IMR-90 (cell line): ENCODE measurements at regions not wholly inside any gene's neighbourhood (a gene's known extent, or its start where the extent isn't known, plus 50 kb on each side); places are given as distances from the start of the nearest gene placed in this dataset.

ENCODE experiments used
- ATAC-seq: fragments of 200-7000 bp; cut with Tn5 transposase; 2 replicates; pipeline ENCODE4 v1.9.1; 2020; ENCODE audit warnings: low read depth, mild to moderate bottlenecking, moderate library complexity
- BruUV-seq: library from RNA; stranded (reverse); fragments of 400-500 nt; replicated peaks from 2 replicates; lab custom pipeline; 2021; lab: Mats Ljungman, UMichigan
- CTCF ChIA-PET: fragments of 300-600 bp; formaldehyde crosslinking; extraction: SDS; loops from one replicate; lab custom pipeline; 2021; ENCODE audit warnings: antibody characterized with exemption; lab: Yijun Ruan, JAX
- POLR2A ChIA-PET: fragments of 300-600 bp; sonication (Branson Sonifier 250); formaldehyde crosslinking; loops from one replicate; lab custom pipeline; 2022; ENCODE audit warnings: antibody characterized with exemption; ENCODE audit not compliant: unreplicated experiment; lab: Charles Lee
- DNase-seq: peaks from one replicate; pipeline ENCODE4 v3.0.0; 2013
- H2AFZ ChIP-seq: replicated peaks from 2 replicates; pipeline ENCODE3; 2013; ENCODE audit warnings: low read length, mild to moderate bottlenecking; ENCODE audit not compliant: poor library complexity
- H2AK5ac ChIP-seq: 2 replicates; pipeline ENCODE4 v1.6.1; 2013; ENCODE audit warnings: low read depth, low read length, inconsistent platforms
- H2AK9ac ChIP-seq: replicated peaks from 2 replicates; pipeline ENCODE3; 2013; ENCODE audit warnings: mild to moderate bottlenecking, low read depth, low read length, moderate library complexity; ENCODE audit not compliant: poor library complexity
- H2BK120ac ChIP-seq: 2 replicates; pipeline ENCODE4 v1.6.1; 2013; ENCODE audit warnings: low read depth, low read length, inconsistent platforms
- H2BK15ac ChIP-seq: 3 replicates; pipeline ENCODE4 v1.6.1; 2013; ENCODE audit warnings: low read depth, low read length, inconsistent platforms
- H2BK20ac ChIP-seq: 2 replicates; pipeline ENCODE4 v1.6.1; 2013; ENCODE audit warnings: low read depth, mild to moderate bottlenecking, inconsistent platforms, low read length, moderate library complexity
- H2BK5ac ChIP-seq: 2 replicates; pipeline ENCODE4 v1.6.1; 2013; ENCODE audit warnings: mild to moderate bottlenecking, low read depth, low read length, inconsistent platforms; ENCODE audit not compliant: poor library complexity, severe bottlenecking
- H3K14ac ChIP-seq: replicated peaks from 2 replicates; pipeline ENCODE4 v1.6.1; 2013; ENCODE audit warnings: low read depth, low read length, inconsistent platforms
- H3K18ac ChIP-seq: 2 replicates; pipeline ENCODE4 v1.6.1; 2013; ENCODE audit warnings: low read depth, low read length, control low read depth
- H3K23ac ChIP-seq: 2 replicates; pipeline ENCODE4 v1.6.1; 2013; ENCODE audit warnings: low read depth, low read length, inconsistent platforms
- H3K27ac ChIP-seq: 2 replicates; pipeline ENCODE4 v1.5.1; 2013; ENCODE audit warnings: mild to moderate bottlenecking, control low read depth, low read length; ENCODE audit not compliant: insufficient read depth
- H3K27me3 ChIP-seq: 2 replicates; pipeline ENCODE4 v1.6.1; 2013; ENCODE audit warnings: low read length; ENCODE audit not compliant: control insufficient read depth, insufficient read depth
- H3K36me3 ChIP-seq: 2 replicates; pipeline ENCODE4 v1.6.1; 2013; ENCODE audit warnings: low read length, mixed read lengths; ENCODE audit not compliant: control insufficient read depth, insufficient read depth
- H3K4ac ChIP-seq: 2 replicates; pipeline ENCODE4 v1.6.1; 2013; ENCODE audit warnings: low read depth, low read length, inconsistent platforms
- H3K4me1 ChIP-seq: 2 replicates; pipeline ENCODE4 v1.6.1; 2013; ENCODE audit warnings: low read length, mixed read lengths; ENCODE audit not compliant: control insufficient read depth, insufficient read depth
- H3K4me2 ChIP-seq: 2 replicates; pipeline ENCODE4 v1.6.1; 2013; ENCODE audit warnings: low read depth, mild to moderate bottlenecking, control low read depth, low read length, moderate library complexity
- H3K4me3 ChIP-seq: 2 replicates; pipeline ENCODE4 v1.5.1; 2013; ENCODE audit warnings: low read depth, mild to moderate bottlenecking, control low read depth, low read length, moderate library complexity; ENCODE audit not compliant: insufficient read depth
- H3K56ac ChIP-seq: 2 replicates; pipeline ENCODE4 v1.6.1; 2013; ENCODE audit warnings: low read length, inconsistent platforms; ENCODE audit not compliant: insufficient read depth; ENCODE audit errors: extremely low read depth
- H3K79me1 ChIP-seq, 2 experiments: 2 replicates each; pipeline ENCODE4 v1.6.1; 2013; ENCODE audit warnings: low read length in 2 of 2, inconsistent platforms in 1 of 2, low read depth in 1 of 2
- H3K9ac ChIP-seq: 2 replicates; pipeline ENCODE4 v1.6.1; 2013; ENCODE audit warnings: low read depth, low read length, control low read depth
- H3K9me1 ChIP-seq: 2 replicates; pipeline ENCODE4 v1.6.1; 2013; ENCODE audit warnings: low read length, inconsistent platforms; ENCODE audit not compliant: insufficient read depth
- H3K9me3 ChIP-seq: 2 replicates; pipeline ENCODE4 v1.6.1; 2013; ENCODE audit warnings: low read length; ENCODE audit not compliant: control insufficient read depth, insufficient read depth
- H4K20me1 ChIP-seq: 2 replicates; pipeline ENCODE4 v1.6.1; 2013; ENCODE audit warnings: low read length, inconsistent platforms; ENCODE audit not compliant: insufficient read depth
- H4K5ac ChIP-seq: 2 replicates; pipeline ENCODE4 v1.6.1; 2013; ENCODE audit warnings: mild to moderate bottlenecking, low read depth, low read length, control low read depth
- H4K8ac ChIP-seq, 2 experiments: 2 replicates each; pipeline ENCODE4 v1.6.1; 2013; ENCODE audit warnings: low read depth in 2 of 2, low read length in 2 of 2, control low read depth in 1 of 2, inconsistent platforms in 1 of 2
- H4K91ac ChIP-seq: 2 replicates; pipeline ENCODE4 v1.6.1; 2013; ENCODE audit warnings: low read depth, low read length, inconsistent platforms; ENCODE audit not compliant: insufficient read depth
- CEBPB ChIP-seq: IDR thresholded peaks from 2 replicates; pipeline ENCODE4 v1.6.1; 2012; ENCODE audit warnings: low read depth, low read length, improper control_type of control experiment
- MAFK ChIP-seq: IDR thresholded peaks from 2 replicates; pipeline ENCODE4 v1.6.1; 2012; ENCODE audit warnings: low read depth, low read length, improper control_type of control experiment
- MXI1 ChIP-seq: IDR thresholded peaks from 2 replicates; pipeline ENCODE4 v1.6.1; 2012; ENCODE audit warnings: low read depth, mild to moderate bottlenecking, low read length, moderate library complexity, borderline replicate concordance
- SMC3 ChIP-seq: fragments of 150-350 bp; IDR thresholded peaks from 2 replicates; pipeline ENCODE4 v1.6.1; 2016; ENCODE audit warnings: low read depth, mild to moderate bottlenecking, antibody characterized with exemption, low read length, moderate library complexity
- WGBS, 2 experiments: methylation state at CpG; one replicate each; pipeline versions ENCODE4 v1.1.5 to v1.1.7; 2013; ENCODE audit warnings: missing lambda C conversion rate in 2 of 2; ENCODE audit not compliant: insufficient read length in 1 of 2; ENCODE audit errors: extremely low coverage in 2 of 2; 5-methylcytosine and 5-hydroxymethylcytosine counted together
- dilution Hi-C: fragments of 300-500 bp; cut with HindIII; formaldehyde crosslinking; loops from one replicate; pipeline ENCODE4 v1.14.3; 2018; ENCODE audit warnings: low sequenced_read_pairs; ENCODE audit not compliant: unreplicated experiment
- in situ Hi-C: fragments of 300-500 bp; cut with MboI; formaldehyde crosslinking; loops from 3 replicates; pipeline ENCODE4 v1.14.3; 2019; ENCODE audit warnings: low sequenced_read_pairs, inconsistent platforms, mixed read lengths
- intact Hi-C: fragments of 100-400 bp; cut with micrococcal nuclease; formaldehyde crosslinking; loops from 2 replicates; pipeline ENCODE4 v1.10.0; 2022
- TF ChIP-seq, protein P1 (sequence below): conservative IDR thresholded peaks from 2 replicates; pipeline ENCODE4 v1.5.1; 2012; ENCODE audit warnings: mild to moderate bottlenecking, low read depth, low read length, improper control_type of control experiment
- TF ChIP-seq, protein P2 (sequence below): fragments of 150-350 bp; IDR thresholded peaks from 2 replicates; pipeline ENCODE4 v1.6.1; 2017; ENCODE audit warnings: mild to moderate bottlenecking, antibody characterized with exemption, low read length, low read depth

DNA sequence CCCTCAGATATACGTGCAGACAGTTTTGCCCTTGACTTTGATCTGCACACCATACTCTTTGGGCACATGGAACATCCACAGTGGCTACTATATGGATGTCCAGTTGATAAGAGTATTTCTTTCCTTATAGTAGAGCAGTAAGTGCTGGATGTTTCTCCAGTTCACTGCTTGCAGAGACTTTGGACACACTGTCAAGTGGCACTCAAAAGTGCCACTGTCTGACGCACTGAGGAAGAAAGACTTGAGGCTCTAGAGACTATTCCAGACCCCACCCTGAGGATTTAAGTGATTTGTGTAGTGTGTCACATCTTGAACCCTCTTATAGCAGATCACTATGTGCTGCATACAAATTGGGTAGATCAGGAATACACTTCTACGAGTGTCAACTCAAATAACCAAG, 179.1 kb downstream of the GNAI1 start:
- TF ChIP-seq SMC3 = no peak
- TF ChIP-seq CEBPB = no peak
- TF ChIP-seq, protein P1, sequence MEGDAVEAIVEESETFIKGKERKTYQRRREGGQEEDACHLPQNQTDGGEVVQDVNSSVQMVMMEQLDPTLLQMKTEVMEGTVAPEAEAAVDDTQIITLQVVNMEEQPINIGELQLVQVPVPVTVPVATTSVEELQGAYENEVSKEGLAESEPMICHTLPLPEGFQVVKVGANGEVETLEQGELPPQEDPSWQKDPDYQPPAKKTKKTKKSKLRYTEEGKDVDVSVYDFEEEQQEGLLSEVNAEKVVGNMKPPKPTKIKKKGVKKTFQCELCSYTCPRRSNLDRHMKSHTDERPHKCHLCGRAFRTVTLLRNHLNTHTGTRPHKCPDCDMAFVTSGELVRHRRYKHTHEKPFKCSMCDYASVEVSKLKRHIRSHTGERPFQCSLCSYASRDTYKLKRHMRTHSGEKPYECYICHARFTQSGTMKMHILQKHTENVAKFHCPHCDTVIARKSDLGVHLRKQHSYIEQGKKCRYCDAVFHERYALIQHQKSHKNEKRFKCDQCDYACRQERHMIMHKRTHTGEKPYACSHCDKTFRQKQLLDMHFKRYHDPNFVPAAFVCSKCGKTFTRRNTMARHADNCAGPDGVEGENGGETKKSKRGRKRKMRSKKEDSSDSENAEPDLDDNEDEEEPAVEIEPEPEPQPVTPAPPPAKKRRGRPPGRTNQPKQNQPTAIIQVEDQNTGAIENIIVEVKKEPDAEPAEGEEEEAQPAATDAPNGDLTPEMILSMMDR = no peak
- no peak for TF ChIP-seq MXI1
- TF ChIP-seq, protein P2, sequence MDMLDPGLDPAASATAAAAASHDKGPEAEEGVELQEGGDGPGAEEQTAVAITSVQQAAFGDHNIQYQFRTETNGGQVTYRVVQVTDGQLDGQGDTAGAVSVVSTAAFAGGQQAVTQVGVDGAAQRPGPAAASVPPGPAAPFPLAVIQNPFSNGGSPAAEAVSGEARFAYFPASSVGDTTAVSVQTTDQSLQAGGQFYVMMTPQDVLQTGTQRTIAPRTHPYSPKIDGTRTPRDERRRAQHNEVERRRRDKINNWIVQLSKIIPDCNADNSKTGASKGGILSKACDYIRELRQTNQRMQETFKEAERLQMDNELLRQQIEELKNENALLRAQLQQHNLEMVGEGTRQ = no peak
- TF ChIP-seq MAFK = no peak
- Histone ChIP-seq H3K4me1 (peaks cover 9% of the 10 kb centered on the region), H3K4me2 (no peak overlapping the region), H3K4ac (peak overlapping the region; percentile 24; the same call in 1 of the 2 replicates), H3K18ac (peak overlapping the region; percentile 3; the same call in 1 of the 2 replicates), H4K8ac (peak overlapping the region in 1 of 2 experiments; percentile 49; a peak in 1 of 4 replicates), H3K27ac (no peak overlapping the region), H3K9me1 (peaks cover 4% of the 10 kb centered on the region; the same call in 1 of the 2 replicates), H2BK15ac (peak overlapping the region; percentile 87), H3K27me3 (no peaks in the 10 kb centered on the region), H3K9ac (no peak overlapping the region), H2BK5ac (no peak overlapping the region), H4K5ac (no peak overlapping the region), H2AK5ac (peak overlapping the region; percentile 70; the same call in 1 of the 2 replicates), H4K20me1 (no peaks in the 10 kb centered on the region), H3K36me3 (no peaks in the 10 kb centered on the region), H3K79me1 (no peaks in the 10 kb centered on the region), H3K4me3 (no peak overlapping the region), H2AK9ac (no peak overlapping the region), H3K56ac (no peak overlapping the region), H3K9me3 (no peaks in the 10 kb centered on the region), H4K91ac (no peak overlapping the region), H3K23ac (0 out of 2 replicates have a peak overlapping the region, but pooled peaks have one; percentile 10), H3K14ac (peak overlapping the region; percentile 61), H2AFZ (no peak overlapping the region), H2BK120ac (peak overlapping the region; percentile 17), H2BK20ac (peak overlapping the region; percentile 67; the same call in 1 of the 2 replicates)
- WGBS, 2 experiments = no CpG with 5 or more reads among the region's 3 CpGs
- intact Hi-C loops = no loop called here
- in situ Hi-C loops = no loop called here
- no TSS peak for BruUV-seq
- POLR2A ChIA-PET = no interaction called here
- ATAC-seq = no peak
- dilution Hi-C loops = no loop called here
- DNase-seq = no peak
- CTCF ChIA-PET = no interaction called here
